Brain microvascular endothelial cell (primary cell): ENCODE measurements at regions not wholly inside any gene's neighbourhood (a gene's known extent, or its start where the extent isn't known, plus 50 kb on each side); places are given as distances from the start of the nearest gene placed in this dataset.

Source experiments
- DNase-seq: peaks from one replicate; pipeline ENCODE4 v3.0.0-alpha.2; 2020
- H3K27ac ChIP-seq: fragments of 250-450 bp; sonication (Bioruptor Pico); 2 replicates; pipeline ENCODE4 v1.5.1; 2020; ENCODE audit warnings: mild to moderate bottlenecking, moderate library complexity
- H3K27me3 ChIP-seq: fragments of 250-450 bp; sonication (Bioruptor Pico); replicated peaks from 2 replicates; pipeline ENCODE4 v1.5.1; 2020; ENCODE audit warnings: mild to moderate bottlenecking
- H3K36me3 ChIP-seq: fragments of 250-450 bp; sonication (Bioruptor Pico); replicated peaks from 2 replicates; pipeline ENCODE4 v1.5.1; 2020; ENCODE audit warnings: mild to moderate bottlenecking
- H3K4me3 ChIP-seq: 2 replicates; pipeline ENCODE4 v1.5.1; 2011; ENCODE audit warnings: low read depth, mild to moderate bottlenecking, control low read depth, low read length, moderate library complexity
- in situ Hi-C: cut with HindIII; loops from 2 replicates; pipeline ENCODE4 v1.10.0; 2017; ENCODE audit warnings: low sequenced_read_pairs, low pct_ligation_motif_present
- TF ChIP-seq, protein P1 (sequence below): IDR thresholded peaks from 2 replicates; pipeline ENCODE4 v1.5.1; 2011; ENCODE audit warnings: low read depth, mild to moderate bottlenecking, moderate library complexity, low read length, control low read depth, inconsistent platforms; ENCODE audit errors: missing control alignments

DNA sequence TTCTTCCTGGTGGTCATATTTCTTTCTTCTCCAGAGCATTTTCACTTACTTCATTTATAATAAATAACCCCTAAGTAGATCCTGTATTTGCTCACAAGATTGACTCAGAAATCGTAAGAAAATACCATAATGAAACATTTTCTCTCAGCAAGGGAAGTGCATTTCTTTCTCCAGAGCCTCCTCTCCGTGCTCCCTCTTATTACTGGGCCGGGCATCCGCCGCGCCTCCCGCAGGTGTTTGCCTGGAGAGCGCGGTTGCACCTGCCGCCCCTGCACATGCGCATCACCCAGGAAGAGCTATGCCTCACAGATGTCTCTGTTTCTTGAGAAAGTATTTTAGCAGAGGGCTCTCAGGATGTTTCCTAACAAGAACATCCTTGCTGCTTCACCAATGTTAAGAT is 509.2 kb downstream of the TCERG1L start:
- H3K36me3 ChIP-seq: no peaks in the 10 kb centered on the region
- H3K27me3 ChIP-seq: no peaks in the 10 kb centered on the region
- TF ChIP-seq, protein P1, sequence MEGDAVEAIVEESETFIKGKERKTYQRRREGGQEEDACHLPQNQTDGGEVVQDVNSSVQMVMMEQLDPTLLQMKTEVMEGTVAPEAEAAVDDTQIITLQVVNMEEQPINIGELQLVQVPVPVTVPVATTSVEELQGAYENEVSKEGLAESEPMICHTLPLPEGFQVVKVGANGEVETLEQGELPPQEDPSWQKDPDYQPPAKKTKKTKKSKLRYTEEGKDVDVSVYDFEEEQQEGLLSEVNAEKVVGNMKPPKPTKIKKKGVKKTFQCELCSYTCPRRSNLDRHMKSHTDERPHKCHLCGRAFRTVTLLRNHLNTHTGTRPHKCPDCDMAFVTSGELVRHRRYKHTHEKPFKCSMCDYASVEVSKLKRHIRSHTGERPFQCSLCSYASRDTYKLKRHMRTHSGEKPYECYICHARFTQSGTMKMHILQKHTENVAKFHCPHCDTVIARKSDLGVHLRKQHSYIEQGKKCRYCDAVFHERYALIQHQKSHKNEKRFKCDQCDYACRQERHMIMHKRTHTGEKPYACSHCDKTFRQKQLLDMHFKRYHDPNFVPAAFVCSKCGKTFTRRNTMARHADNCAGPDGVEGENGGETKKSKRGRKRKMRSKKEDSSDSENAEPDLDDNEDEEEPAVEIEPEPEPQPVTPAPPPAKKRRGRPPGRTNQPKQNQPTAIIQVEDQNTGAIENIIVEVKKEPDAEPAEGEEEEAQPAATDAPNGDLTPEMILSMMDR: no peak
- in situ Hi-C loops: no loop called here
- DNase-seq: no peak
- H3K27ac ChIP-seq: no peak overlapping the region
- H3K4me3 ChIP-seq: no peak overlapping the region

DNA sequence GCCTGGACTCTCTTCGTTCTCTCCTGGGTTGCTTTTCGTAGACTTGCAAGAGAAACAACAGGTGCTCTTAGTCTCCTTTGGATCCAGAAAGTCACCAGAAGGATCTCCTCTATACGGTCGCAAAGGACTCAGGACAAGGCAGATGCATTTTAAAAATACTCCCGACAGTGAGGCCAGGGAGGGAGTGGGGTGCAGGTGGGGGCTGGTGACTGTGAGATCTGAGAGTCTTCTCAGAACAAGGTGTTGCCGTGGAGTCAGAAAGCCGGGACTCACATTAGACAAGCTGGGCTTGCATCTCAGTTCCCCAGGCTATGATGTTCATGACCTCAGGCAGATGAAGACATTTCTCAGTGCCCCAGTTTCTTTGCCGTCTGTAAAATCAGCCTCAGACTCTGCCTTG is 507.2 kb downstream of the TCERG1L start:
- no peak overlapping the region for H3K27ac ChIP-seq
- TF ChIP-seq, protein P1: no peak

DNA sequence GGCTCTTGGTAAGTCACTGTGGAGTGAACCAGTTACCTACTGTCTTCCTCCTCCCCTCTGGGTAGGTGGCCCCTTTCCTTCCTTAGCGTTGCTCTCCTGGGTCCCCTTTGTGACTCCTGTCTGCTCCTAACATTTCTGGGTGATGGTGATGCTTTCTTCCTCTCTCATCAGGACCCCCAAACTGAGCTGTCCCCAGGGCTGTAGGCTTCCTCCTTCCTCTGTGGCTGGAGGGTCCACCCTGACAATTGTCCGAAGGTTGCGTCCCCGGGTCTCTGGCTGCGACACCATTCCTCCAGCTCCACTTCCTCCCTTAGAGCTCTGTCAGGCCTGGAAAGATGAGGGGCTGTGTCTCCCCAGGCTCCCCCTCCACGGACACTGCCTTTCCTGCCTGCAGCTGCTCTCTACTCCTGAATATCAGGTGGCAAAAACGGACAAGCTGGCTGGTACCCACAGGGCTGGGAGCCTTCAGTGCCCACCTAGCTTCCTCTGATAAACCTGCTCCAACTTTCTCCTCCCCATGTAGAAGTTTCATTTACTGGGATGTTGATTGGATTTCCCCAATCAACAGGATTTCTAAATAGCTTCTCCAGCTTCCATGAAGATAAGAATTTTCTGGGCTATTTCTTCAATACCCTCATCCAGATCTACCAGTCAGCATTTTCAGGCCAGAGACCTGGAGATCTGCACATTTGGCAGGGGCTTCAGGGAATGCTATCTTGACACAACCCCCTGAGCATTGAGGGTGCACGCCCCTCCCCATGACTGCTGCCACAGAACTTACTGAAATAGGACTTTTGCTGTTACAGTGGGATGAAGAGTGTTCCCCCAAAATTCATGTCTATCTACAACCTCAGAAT is 506.5 kb downstream of the TCERG1L start:
- no peak overlapping the region for H3K27ac ChIP-seq
- no peaks in the 10 kb centered on the region for H3K36me3 ChIP-seq
- in situ Hi-C loops: no loop called here
- no peak for DNase-seq
- H3K27me3 ChIP-seq: no peaks in the 10 kb centered on the region
- TF ChIP-seq, protein P1: no peak
- H3K4me3 ChIP-seq: no peak overlapping the region

More for the DNA sequence above, 507.2 kb downstream of the TCERG1L start:
- in situ Hi-C loops: no loop called here
- no peaks in the 10 kb centered on the region for H3K36me3 ChIP-seq
- no peak overlapping the region for H3K4me3 ChIP-seq
- no peaks in the 10 kb centered on the region for H3K27me3 ChIP-seq
- no peak for DNase-seq

DNA sequence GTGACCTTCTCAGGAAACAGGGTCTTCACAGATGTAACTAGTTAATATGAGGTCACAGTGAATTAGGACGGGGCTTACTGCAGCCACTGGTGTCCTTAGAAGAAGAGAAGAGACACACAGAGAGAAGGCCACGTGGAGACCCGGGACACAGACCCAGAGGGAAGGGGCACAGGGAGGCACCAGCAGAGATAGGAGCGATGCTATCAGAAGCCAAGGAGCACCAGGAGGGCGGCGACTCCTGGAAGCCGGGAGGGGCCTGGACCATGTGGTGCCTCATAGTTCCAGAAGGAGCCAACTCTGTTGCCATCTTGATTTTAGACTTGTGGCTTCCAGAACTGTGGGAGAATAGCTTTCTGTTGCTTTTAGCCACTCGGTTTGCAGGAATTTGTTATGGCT is 505.9 kb downstream of the TCERG1L start:
- no peak for DNase-seq
- no peaks in the 10 kb centered on the region for H3K36me3 ChIP-seq
- in situ Hi-C loops: no loop called here
- H3K4me3 ChIP-seq: no peak overlapping the region
- TF ChIP-seq, protein P1: no peak
- H3K27me3 ChIP-seq: no peaks in the 10 kb centered on the region
- no peak overlapping the region for H3K27ac ChIP-seq

DNA sequence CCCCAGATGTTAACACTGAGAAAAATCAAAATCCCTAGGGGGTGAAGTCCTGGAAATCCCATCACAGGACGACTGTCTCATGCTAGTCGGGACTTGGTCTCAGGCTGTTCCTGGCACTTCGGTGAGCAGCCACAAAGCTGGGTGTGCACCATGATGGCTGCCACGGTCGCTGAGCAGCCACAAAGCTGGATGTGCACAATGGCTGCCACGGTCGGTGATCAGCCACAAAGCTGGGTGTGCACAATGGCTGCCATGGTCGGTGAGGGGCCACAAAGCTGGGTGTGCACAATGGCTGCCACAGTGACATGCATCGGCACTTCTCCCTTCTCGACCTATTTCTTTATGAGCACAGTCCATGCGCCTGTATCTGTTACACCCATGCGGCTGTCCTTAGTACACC is 505.1 kb downstream of the TCERG1L start:
- TF ChIP-seq, protein P1: no peak
- H3K4me3 ChIP-seq: no peak overlapping the region
- DNase-seq: no peak
- H3K36me3 ChIP-seq: no peaks in the 10 kb centered on the region
- in situ Hi-C loops: no loop called here
- no peaks in the 10 kb centered on the region for H3K27me3 ChIP-seq
- H3K27ac ChIP-seq: no peak overlapping the region

DNA sequence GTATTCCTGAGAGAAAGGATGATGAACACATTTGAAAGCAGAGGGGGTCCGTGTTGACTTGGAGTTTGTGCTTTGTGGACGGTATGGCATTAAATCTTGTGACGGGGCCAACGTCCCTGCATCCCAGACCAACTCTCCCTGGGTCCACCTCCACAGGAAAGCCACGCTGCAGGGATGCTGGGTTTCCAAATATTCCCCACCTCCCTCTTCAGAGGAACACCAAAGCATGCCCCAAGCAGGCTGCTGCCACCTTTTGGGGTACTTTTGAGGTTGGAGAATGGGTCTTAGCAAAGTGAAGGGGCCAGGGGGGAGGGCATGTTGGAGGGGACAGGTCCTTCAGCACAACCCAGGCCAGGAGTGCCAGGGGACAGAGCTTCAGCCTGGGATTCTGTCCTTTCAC is 504.4 kb downstream of the TCERG1L start:
- TF ChIP-seq, protein P1: no peak
- Histone ChIP-seq H3K27ac (no peak overlapping the region), H3K36me3 (no peaks in the 10 kb centered on the region), H3K27me3 (no peaks in the 10 kb centered on the region), H3K4me3 (no peak overlapping the region)
- no peak for DNase-seq
- in situ Hi-C loops: no loop called here
